ENCODE measurements at regions not wholly inside any gene's neighbourhood (a gene's known extent, or its start where the extent isn't known, plus 50 kb on each side); places are given as distances from the start of the nearest gene placed in this dataset.
"Not testable (repeated sequence)": the region's sequence is repeated elsewhere in the genome, so short reads cannot be mapped to it uniquely, and the experiment has no call there.

- not testable (repeated sequence) for DNase-seq
Measured at GRCh38 chr22:22117864-22118544, 126.6 kb upstream of the VPREB1 start.

- not testable (repeated sequence) for DNase-seq
Measured at GRCh38 chr22:22116997-22117770, 127.4 kb upstream of the VPREB1 start.

- DNase-seq, result no peak
Measured at GRCh38 chr22:22113701-22114100, 130.9 kb upstream of the VPREB1 start.

DNA sequence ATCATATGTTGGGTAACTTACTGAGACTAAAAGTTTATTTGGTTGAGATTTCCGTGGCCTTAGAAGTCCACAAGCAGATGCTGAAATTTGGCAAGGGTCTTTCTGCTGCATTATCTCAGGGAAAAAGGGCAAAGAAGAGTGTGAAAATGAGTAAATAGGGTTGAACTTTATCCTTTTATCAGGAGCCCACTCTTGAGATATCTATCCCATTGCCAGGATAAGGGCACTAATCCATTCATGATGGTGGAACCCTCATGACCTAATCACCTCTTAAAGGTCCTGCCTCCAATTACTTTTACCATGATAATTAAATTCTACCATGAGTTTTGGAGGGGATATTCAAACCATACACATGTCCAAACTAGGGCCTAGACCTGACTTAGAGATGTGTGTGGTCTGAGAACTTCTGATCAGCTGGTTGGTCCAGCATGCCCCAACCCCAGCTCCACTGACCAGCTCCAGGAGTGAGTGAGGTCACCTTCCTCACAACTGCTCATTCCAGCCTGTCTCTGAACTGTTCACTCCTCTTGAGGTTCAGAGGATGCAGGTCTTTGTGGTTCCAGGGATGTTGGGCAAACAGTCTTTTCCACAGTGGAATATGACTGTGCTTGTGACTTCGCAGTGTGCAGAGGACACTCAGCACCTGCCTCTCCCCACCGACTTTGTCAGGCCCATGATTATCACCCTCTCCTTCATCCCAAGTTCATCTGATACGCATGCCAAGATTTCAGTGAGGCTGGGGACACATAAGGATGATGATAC is 130.1 kb upstream of the TOP3B start:
- no peak for DNase-seq

- no peak for DNase-seq
Measured at GRCh38 chr22:22111983-22112382, 129.4 kb upstream of the TOP3B start.

- DNase-seq, result peak; percentile 64
Measured at GRCh38 chr22:22111267-22111751, 128.7 kb upstream of the TOP3B start.

DNA sequence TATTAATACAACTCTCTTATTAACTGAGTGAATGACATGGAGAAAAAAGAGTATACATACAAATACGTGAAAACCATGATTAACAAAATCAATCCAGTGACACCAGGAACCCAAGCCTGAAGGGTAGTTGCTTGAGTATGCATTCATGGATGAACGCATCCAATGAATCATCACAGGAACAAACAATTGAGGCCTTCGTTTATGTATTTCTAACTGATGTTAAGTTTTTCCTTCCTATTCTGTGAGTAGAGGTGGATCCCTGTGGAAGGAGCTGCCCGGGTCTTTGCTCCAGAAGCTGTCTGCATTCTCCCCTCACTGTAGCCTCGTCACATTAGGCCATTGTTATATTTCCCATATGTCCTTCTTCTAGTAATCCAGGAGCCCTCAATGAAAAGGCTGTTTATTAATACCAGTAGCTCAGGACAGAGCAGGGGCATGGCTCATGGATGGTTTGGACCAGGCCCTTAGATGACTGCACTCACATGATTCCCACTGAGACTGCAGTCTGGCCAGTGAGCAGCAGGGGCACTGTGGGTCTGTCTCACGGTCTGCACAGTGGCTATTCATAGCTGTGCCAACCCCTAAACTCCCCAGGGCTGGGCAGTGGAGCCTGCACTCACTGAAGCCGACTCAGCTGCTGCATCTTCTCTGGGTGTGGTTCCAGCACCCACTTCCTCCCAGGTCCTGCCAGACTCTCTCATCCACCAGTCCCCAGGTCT is 128.1 kb upstream of the TOP3B start:
- DNase-seq, result peak; percentile 49

DNA sequence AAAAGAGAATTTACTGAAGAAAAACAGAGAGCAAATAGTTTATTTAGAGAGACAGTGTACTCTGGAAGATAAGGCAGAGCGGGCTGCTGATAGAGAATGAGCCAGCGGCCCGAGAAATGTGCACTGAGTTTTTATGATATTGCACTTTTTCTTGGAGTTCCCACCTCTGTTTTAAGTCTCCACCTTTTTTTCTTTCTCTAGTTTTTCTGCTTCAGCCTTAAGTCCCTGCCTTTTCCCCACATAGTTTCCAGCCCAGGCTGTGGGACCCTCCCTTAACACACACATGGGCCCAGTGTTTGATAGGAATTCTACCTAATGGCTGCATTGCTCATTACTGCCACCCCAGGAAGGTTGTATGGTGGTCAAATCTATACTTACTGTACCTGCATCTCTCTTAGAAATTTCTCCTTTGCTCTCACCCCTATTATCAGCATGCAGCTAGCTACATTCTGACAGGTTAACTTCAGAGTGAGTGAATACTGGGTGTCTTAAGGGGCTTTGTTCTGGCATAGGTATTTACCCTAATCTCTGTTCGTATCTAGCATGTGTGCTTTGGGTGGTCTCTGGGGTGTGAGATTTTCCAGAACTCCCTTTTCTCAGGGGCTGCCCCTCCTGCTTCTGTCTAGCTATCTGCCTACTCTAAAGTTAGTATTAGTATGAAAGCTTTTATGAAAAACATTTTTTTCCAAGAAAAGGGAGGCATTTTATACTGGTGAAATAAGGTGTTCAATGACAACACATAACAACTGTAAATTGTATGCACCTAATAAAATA is 127.3 kb upstream of the TOP3B start:
- no peak for DNase-seq

GRCh38 chr22:22106855-22107254 is 124.3 kb upstream of the TOP3B start:
- no peak for DNase-seq

DNA sequence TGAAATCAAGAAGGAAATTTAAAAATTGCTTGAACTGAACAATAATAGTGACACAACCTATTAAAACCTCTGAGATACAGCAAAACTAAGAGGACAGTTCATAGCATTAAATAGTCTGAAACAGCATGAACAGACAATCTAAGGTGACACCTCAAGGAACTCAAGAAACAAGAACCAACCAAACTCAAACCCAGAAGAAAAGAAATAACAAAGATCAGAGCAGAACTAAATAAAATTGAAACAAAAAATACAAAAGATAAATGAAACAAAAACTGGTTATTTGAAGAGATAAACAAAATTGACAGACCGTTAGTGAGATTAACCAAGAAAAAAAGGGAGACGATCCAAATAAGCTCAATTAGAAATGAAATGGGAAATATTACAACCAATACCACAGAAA is 122.8 kb upstream of the TOP3B start:
- no peak for DNase-seq

DNA sequence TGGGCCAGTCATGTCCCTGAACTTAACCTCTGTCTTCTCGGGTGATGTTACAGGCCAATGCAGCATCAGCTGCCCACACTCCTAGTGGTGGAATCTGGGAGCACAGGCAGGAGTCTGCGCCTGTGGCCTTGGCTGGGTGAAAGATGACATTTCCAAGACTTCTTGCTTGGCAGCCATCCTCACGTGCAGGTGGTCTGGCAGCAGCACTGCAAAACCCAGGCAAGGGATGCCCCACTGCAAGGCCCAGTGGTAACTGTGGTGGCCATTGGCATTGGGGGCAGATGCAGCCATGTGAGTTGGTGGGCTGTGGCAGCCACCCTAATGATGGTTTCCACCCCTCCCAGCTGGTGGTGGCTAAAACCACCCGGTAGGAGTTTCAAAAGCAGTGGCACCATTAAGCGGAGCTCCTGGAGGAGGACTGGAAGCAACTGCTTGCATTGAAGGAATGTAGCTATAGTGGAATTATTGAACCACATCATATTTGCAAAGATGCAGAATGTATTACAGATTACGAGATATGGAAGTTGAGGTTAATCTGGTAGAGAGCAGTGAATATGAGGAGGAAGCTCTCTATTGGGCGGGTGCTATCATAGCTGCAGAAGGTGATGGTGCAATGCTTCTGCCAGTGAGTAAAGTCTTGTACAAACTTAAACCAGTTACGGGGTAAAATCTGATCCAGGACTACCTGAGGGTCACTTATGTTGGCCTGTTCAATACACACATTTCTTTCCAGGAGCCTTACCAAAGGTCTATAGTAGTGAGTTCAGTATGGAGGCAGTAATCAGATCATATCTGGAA is 120.7 kb upstream of the TOP3B start:
- peak; percentile 30 for DNase-seq

DNA sequence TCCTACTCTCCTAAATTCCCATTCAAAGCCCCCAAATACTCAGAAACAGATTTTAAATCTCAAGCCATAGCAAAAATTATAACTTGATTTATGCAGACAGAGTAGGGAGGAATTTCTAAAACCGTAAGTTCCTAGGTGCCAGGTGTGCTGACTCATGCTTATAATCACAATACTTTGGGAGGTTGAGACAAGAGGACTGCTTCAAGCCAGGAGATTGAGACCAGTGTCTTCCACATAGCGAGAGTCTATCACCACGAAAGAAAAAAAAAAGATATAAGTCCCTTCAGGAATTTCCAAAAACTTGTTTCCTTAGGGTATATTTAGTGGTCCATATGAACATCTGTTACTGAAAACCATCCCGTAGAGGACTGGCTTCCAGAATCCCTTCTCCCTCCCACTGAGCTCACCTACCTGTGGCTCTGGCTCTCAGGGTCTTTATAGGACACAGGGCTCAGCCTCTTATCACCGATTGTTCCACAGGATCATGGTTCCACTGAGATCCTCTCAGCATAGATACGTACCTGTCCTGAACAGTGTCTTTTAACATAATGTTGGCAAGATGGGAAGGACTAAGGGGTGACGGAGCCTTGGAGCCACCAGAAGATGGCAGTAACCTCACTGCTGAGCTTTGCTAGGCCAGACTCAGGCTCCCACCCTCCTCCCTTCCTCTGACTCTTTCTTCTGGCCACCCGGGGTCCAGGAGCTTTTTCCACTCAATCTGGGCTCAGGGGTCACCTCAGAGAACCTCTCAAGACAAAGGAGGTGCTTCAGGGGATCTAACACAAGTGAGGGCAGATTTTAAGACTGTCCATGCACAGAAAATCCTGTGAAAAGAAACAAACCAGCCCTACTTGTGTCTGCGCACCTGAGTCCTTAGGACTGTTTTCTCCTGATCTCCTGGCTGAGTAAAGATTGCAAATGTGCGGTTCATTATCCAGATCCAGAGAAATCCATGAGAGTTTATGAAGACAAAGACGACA is 117.5 kb upstream of the TOP3B start:
- peak; percentile 13 for DNase-seq

- no peak for DNase-seq
Measured at GRCh38 chr22:22099194-22099486, 116.6 kb upstream of the TOP3B start.

DNA sequence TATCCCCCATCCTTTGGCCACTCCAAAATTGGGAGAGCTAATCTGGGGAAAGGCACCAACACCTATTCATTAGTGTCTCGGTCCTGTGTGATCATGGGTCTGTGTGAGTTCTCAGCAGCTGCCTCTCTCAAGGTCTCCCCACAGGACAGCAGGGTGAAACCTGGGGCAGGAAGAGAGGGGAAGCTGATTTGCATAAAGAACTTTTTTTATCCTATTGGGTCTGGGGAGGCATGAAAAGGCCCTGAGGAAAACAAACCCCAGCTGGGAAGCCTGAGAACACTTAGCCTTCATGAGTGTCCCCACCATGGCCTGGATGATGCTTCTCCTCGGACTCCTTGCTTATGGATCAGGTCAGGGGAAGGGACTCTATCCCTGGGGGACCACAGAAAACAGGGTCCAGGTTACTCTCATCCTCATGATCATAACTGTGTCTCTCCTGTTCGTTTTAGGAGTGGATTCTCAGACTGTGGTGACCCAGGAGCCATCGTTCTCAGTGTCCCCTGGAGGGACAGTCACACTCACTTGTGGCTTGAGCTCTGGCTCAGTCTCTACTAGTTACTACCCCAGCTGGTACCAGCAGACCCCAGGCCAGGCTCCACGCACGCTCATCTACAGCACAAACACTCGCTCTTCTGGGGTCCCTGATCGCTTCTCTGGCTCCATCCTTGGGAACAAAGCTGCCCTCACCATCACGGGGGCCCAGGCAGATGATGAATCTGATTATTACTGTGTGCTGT is 116.0 kb upstream of the TOP3B start:
- no peak for DNase-seq

- no peak for DNase-seq
Measured at GRCh38 chr22:22097727-22098228, 115.2 kb upstream of the TOP3B start.

GRCh38 chr22:22094921-22095320 is 112.3 kb upstream of the TOP3B start:
- DNase-seq, result no peak

GRCh38 chr22:22094514-22094913 is 111.9 kb upstream of the TOP3B start:
- no peak for DNase-seq

DNA sequence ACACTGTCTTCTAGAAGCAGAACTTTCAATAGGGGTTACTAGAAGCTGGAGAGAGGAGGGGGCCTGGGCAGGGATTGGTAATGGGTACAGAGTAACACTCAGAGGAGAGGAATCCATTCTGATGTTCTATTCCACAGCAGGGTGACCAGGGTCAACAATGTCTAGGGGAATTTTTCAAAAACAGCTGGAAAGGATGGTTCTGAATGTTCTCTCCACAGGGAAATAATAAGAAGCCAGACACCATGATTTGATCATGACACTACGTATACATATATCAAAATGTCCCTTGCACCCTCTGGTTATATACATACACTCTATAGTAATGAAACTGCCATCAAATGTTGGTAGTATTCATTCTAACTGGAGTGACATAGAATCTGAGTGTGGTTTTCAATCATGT is 111.2 kb upstream of the TOP3B start:
- no peak for DNase-seq

- no peak for DNase-seq
Measured at GRCh38 chr22:22092974-22093373, 110.4 kb upstream of the TOP3B start.
